DOHH2 (cell line): ENCODE measurements at regions not wholly inside any gene's neighbourhood (a gene's known extent, or its start where the extent isn't known, plus 50 kb on each side); places are given as distances from the start of the nearest gene placed in this dataset.
A peak's percentile ranks its signal among the peaks of the same experiment; 100 is the strongest.

Experiments
- H3F3A ChIP-seq: fragments of 200-600 bp; sonication (generic), shearing (Covaris generic); 2 replicates; pipeline ENCODE4 v1.6.0; 2016; ENCODE audit warnings: antibody characterized with exemption, mild to moderate bottlenecking; ENCODE audit not compliant: control insufficient read depth, insufficient read depth
- H3K27ac ChIP-seq: fragments of 200-600 bp; sonication (generic); 2 replicates; pipeline ENCODE4 v1.5.1; 2014; ENCODE audit warnings: low read depth, mild to moderate bottlenecking, low read length, moderate library complexity
- H3K27me3 ChIP-seq: fragments of 200-600 bp; sonication (generic); 2 replicates; pipeline ENCODE4 v1.6.1; 2014; ENCODE audit warnings: mild to moderate bottlenecking, low read length, mixed read lengths; ENCODE audit not compliant: control insufficient read depth
- H3K36me3 ChIP-seq: fragments of 200-600 bp; sonication (generic); 2 replicates; pipeline ENCODE4 v1.6.1; 2014; ENCODE audit warnings: mild to moderate bottlenecking, low read length, moderate library complexity, mixed read lengths; ENCODE audit not compliant: control insufficient read depth
- H3K4me1 ChIP-seq: fragments of 200-600 bp; sonication (generic); 2 replicates; pipeline ENCODE4 v1.6.1; 2014; ENCODE audit warnings: mild to moderate bottlenecking, low read length, mixed read lengths; ENCODE audit not compliant: control insufficient read depth
- H3K4me2 ChIP-seq: fragments of 200-600 bp; sonication (generic); 2 replicates; pipeline ENCODE4 v1.6.0; 2014; ENCODE audit warnings: mild to moderate bottlenecking, low read length, moderate library complexity
- H3K4me3 ChIP-seq: fragments of 200-600 bp; sonication (generic); 2 replicates; pipeline ENCODE4 v1.5.1; 2014; ENCODE audit warnings: mild to moderate bottlenecking, low read length, mixed read lengths
- H3K79me2 ChIP-seq: fragments of 200-600 bp; sonication (generic); 2 replicates; pipeline ENCODE4 v1.6.1; 2014; ENCODE audit warnings: mild to moderate bottlenecking, low read length, mixed read lengths; ENCODE audit not compliant: control insufficient read depth
- H3K9me2 ChIP-seq: fragments of 200-600 bp; sonication (generic); replicated peaks from 2 replicates; pipeline ENCODE4 v1.6.1; 2014; ENCODE audit warnings: mild to moderate bottlenecking, low read length, mixed read lengths; ENCODE audit not compliant: control insufficient read depth
- H3K9me3 ChIP-seq: fragments of 200-600 bp; sonication (generic); 2 replicates; pipeline ENCODE4 v1.6.1; 2014; ENCODE audit warnings: antibody characterized with exemption, low read length, mixed read lengths; ENCODE audit not compliant: control insufficient read depth, insufficient read depth
- H4K20me1 ChIP-seq: fragments of 200-600 bp; sonication (generic); 2 replicates; pipeline ENCODE4 v1.6.0; 2014; ENCODE audit warnings: low read depth, mild to moderate bottlenecking, antibody characterized with exemption, low read length, moderate library complexity; ENCODE audit not compliant: control insufficient read depth, insufficient read depth
- EZH2phosphoT487 ChIP-seq: fragments of 200-600 bp; sonication (generic); IDR thresholded peaks from 2 replicates; pipeline ENCODE4 v1.6.1; 2017; ENCODE audit warnings: borderline replicate concordance, mild to moderate bottlenecking, antibody characterized with exemption, low read length, moderate library complexity, mixed read lengths
- TF ChIP-seq, protein P1 (sequence below): fragments of 200-600 bp; sonication (generic); IDR thresholded peaks from one replicate; pipeline ENCODE4 v1.5.1; 2014; ENCODE audit warnings: antibody characterized with exemption, mild to moderate bottlenecking, low read depth, low read length; ENCODE audit not compliant: poor library complexity, severe bottlenecking

DNA sequence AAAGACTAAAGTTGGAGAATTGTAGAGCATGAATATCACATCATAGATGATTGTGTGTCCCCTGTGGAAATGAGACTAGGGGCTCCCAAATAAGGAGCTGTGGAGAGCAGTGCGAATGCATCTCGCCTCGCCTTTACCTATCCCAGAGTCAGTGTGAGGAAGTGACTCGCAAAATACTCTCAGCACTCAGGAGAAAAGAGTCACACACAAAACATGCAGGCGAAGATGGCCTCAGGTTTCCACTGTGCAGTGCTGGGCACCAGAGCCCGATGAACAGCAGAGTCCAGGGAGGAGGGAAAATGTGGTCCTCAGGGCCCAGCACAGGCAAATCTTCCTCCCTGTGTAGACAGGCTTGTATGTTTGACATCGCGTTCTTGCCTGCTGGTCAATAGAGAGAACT is 126.5 kb upstream of the AFDN start:
- no peaks in the 10 kb centered on the region for H3K9me3 ChIP-seq
- H3K4me3 ChIP-seq = no peak overlapping the region; the same call in 1 of the 2 replicates
- H3K9me2 ChIP-seq = no peaks in the 10 kb centered on the region
- 0 out of 2 replicates have a peak, but pooled peaks cover 3% of the 10 kb centered on the region for H3F3A ChIP-seq
- peaks cover 45% of the 10 kb centered on the region for H3K4me1 ChIP-seq
- no peak for TF ChIP-seq EZH2phosphoT487
- TF ChIP-seq, protein P1, sequence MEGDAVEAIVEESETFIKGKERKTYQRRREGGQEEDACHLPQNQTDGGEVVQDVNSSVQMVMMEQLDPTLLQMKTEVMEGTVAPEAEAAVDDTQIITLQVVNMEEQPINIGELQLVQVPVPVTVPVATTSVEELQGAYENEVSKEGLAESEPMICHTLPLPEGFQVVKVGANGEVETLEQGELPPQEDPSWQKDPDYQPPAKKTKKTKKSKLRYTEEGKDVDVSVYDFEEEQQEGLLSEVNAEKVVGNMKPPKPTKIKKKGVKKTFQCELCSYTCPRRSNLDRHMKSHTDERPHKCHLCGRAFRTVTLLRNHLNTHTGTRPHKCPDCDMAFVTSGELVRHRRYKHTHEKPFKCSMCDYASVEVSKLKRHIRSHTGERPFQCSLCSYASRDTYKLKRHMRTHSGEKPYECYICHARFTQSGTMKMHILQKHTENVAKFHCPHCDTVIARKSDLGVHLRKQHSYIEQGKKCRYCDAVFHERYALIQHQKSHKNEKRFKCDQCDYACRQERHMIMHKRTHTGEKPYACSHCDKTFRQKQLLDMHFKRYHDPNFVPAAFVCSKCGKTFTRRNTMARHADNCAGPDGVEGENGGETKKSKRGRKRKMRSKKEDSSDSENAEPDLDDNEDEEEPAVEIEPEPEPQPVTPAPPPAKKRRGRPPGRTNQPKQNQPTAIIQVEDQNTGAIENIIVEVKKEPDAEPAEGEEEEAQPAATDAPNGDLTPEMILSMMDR = no peak
- no peaks in the 10 kb centered on the region for H3K79me2 ChIP-seq
- H3K27ac ChIP-seq = no peak overlapping the region
- H3K27me3 ChIP-seq = no peaks in the 10 kb centered on the region
- H3K36me3 ChIP-seq = no peaks in the 10 kb centered on the region
- H4K20me1 ChIP-seq = no peaks in the 10 kb centered on the region
- peak overlapping the region; percentile 81 for H3K4me2 ChIP-seq

DNA sequence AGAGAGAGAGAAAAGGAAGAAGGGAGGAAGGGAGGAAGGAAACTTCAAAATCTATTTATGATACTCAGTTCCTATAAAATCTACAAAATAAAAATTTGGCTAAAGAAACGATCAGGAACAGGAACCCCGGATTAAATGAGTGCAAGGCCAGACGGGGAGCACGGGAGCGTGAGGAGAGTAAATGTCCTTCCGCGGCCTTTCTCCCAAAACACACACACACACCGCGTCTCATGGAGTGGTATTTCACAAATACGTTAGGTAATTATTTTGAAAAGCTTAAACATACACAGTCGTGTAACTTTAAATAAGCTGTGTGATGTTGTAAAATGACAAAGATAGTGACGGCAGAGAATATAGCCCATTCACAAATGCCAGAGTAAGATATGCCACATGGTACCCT is 125.7 kb upstream of the AFDN start:
- Histone ChIP-seq H3K27me3 (no peaks in the 10 kb centered on the region), H3K36me3 (no peaks in the 10 kb centered on the region), H3K4me3 (no peak overlapping the region), H3K9me3 (no peaks in the 10 kb centered on the region), H3K4me1 (peaks cover 53% of the 10 kb centered on the region), H3K79me2 (no peaks in the 10 kb centered on the region), H3K9me2 (no peaks in the 10 kb centered on the region), H3K27ac (no peak overlapping the region), H3K4me2 (no peak overlapping the region), H4K20me1 (no peaks in the 10 kb centered on the region), H3F3A (0 out of 2 replicates have a peak, but pooled peaks cover 3% of the 10 kb centered on the region)
- TF ChIP-seq, protein P1 = no peak
- TF ChIP-seq EZH2phosphoT487 = no peak

DNA sequence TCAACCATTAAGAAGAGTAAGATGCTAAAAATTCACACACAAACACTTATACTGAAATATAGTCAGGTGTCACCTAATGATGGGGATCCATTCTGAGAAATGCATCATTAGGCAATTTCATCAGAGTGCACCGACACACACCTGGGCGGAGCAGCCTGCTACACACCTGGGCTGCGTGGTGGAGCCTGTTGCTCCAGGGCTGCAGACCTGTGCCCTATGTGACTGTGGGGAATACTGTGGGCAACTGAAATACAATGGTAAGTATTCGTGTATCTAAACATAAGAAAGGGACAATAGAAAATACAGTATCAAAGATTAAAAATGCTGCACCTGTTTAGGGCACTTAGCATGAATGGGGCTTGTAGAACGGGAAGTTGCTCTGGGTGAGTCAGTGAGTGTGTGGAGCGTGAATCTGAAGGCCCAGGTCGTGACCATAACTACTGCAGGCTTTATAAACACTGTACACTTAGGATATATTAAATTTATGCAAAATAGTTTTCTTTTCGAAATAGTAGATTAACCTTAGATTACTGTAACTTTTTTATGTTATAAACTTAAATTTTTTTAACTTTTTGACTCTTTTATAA is 124.4 kb upstream of the AFDN start:
- peaks cover 66% of the 10 kb centered on the region for H3K4me1 ChIP-seq
- peaks cover 3% of the 10 kb centered on the region for H3K27me3 ChIP-seq
- H3K36me3 ChIP-seq = no peaks in the 10 kb centered on the region
- H4K20me1 ChIP-seq = no peaks in the 10 kb centered on the region
- no peak overlapping the region for H3K4me3 ChIP-seq
- H3K27ac ChIP-seq = 0 out of 2 replicates have a peak overlapping the region, but pooled peaks have one; percentile 24
- no peaks in the 10 kb centered on the region for H3K79me2 ChIP-seq
- H3K4me2 ChIP-seq = peak overlapping the region; percentile 46
- no peaks in the 10 kb centered on the region for H3K9me2 ChIP-seq
- TF ChIP-seq, protein P1 = no peak
- no peak for TF ChIP-seq EZH2phosphoT487
- H3K9me3 ChIP-seq = no peaks in the 10 kb centered on the region
- H3F3A ChIP-seq = 0 out of 2 replicates have a peak, but pooled peaks cover 3% of the 10 kb centered on the region
